HepG2 (cell line): ENCODE measurements at regions not wholly inside any gene's neighbourhood (a gene's known extent, or its start where the extent isn't known, plus 50 kb on each side); places are given as distances from the start of the nearest gene placed in this dataset.
A peak's percentile ranks its signal among the peaks of the same experiment; 100 is the strongest.

ENCODE experiments used
- ATAC-seq: fragments of 200-7000 bp; cut with Tn5 transposase; 3 replicates; pipeline ENCODE4 v1.9.1; 2020; ENCODE audit warnings: mild to moderate bottlenecking, moderate library complexity
- BruUV-seq: library from RNA; stranded (reverse); fragments of 400-500 nt; replicated peaks from 2 replicates; lab custom pipeline; 2021; lab: Mats Ljungman, UMichigan
- CTCF ChIA-PET: fragments of 300-600 bp; formaldehyde crosslinking; extraction: SDS; loops from one replicate; lab custom pipeline; 2021; ENCODE audit warnings: low total read pairs, inconsistent platforms, low intra/inter-chr PET ratio; lab: Yijun Ruan, JAX
- POLR2A ChIA-PET: fragments of 350-600 bp; sonication (Branson Sonifier 250); formaldehyde crosslinking; loops from one replicate; lab custom pipeline; 2020; ENCODE audit warnings: antibody characterized with exemption, inconsistent platforms; lab: Yijun Ruan, JAX
- DNase-seq: peaks from one replicate; pipeline ENCODE4 v3.0.0-alpha.2; 2015; ENCODE audit warnings: low spot score
- FAIRE-seq: peaks from 3 replicates; lab custom pipeline; 2011; peaks lifted over from hg19 to GRCh38; lab: Jason Lieb, UNC
- H2AFZ ChIP-seq: one replicate; pipeline ENCODE4 v1.6.1; 2011; ENCODE audit warnings: low read length, inconsistent platforms
- H3K27ac ChIP-seq: fragments of 300-600 bp; 3 replicates; pipeline ENCODE4 v1.8.0; 2011; ENCODE audit warnings: mixed run types, mild to moderate bottlenecking, mixed read lengths, low read length, inconsistent platforms; ENCODE audit not compliant: insufficient read depth; ENCODE audit errors: extremely low read length
- H3K27me3 ChIP-seq, 2 experiments: fragments of 200-600 bp in 1 of 2; 2 replicates in 1 of 2; 3 replicates in 1 of 2; pipeline versions ENCODE4 v1.6.0 to v1.8.0; 2011; ENCODE audit warnings: low read length in 2 of 2, mild to moderate bottlenecking in 2 of 2, moderate library complexity in 2 of 2, inconsistent platforms in 1 of 2; ENCODE audit not compliant: insufficient read depth in 2 of 2, control insufficient read depth in 1 of 2
- H3K36me3 ChIP-seq, 2 experiments: fragments of 200-600 bp in 1 of 2; replicated peaks in 1 of 2; 2 replicates in 1 of 2; 3 replicates in 1 of 2; pipeline versions ENCODE4 v1.5.1 to v1.8.0; 2011; ENCODE audit warnings: low read length in 2 of 2, inconsistent platforms in 1 of 2; ENCODE audit not compliant: insufficient read depth in 2 of 2, control insufficient read depth in 1 of 2
- H3K4me1 ChIP-seq: 2 replicates; pipeline ENCODE4 v1.5.1; 2012; ENCODE audit warnings: low read length, inconsistent platforms; ENCODE audit not compliant: insufficient read depth
- H3K4me2 ChIP-seq: 2 replicates; pipeline ENCODE4 v1.6.0; 2011; ENCODE audit warnings: low read depth, low read length, inconsistent platforms
- H3K4me3 ChIP-seq, 3 experiments: fragments of 200-600 bp in 1 of 3; sonication (generic), shearing (Covaris generic) in 1 of 3; replicated peaks in 1 of 3; 2 replicates each; pipeline ENCODE4 v1.5.1; 2011 to 2016; ENCODE audit warnings: low read length in 3 of 3, inconsistent platforms in 2 of 3, low read depth in 2 of 3, mild to moderate bottlenecking in 2 of 3, control low read depth in 1 of 3, mixed read lengths in 1 of 3; ENCODE audit not compliant: insufficient read depth in 1 of 3
- H3K79me2 ChIP-seq: one replicate; pipeline ENCODE4 v1.6.1; 2011; ENCODE audit warnings: low read length, inconsistent platforms; ENCODE audit not compliant: insufficient read depth
- H3K9ac ChIP-seq: 2 replicates; pipeline ENCODE4 v1.6.0; 2011; ENCODE audit warnings: mild to moderate bottlenecking, low read depth, low read length, inconsistent platforms; ENCODE audit not compliant: insufficient read depth
- H3K9me3 ChIP-seq: 2 replicates; pipeline ENCODE4 v1.5.1; 2012; ENCODE audit warnings: mild to moderate bottlenecking, low read length
- H4K20me1 ChIP-seq: 2 replicates; pipeline ENCODE4 v1.6.0; 2011; ENCODE audit warnings: inconsistent platforms, mild to moderate bottlenecking, low read length, moderate library complexity; ENCODE audit not compliant: insufficient read depth
- GLI4 ChIP-seq: sonication (generic); formaldehyde crosslinking; IDR thresholded peaks from 2 replicates; pipeline ENCODE4 v1.5.1; 2020; ENCODE audit warnings: missing genetic modification reagents, mild to moderate bottlenecking, moderate library complexity, borderline replicate concordance
- HNRNPK ChIP-seq: fragments of 200-400 bp; formaldehyde crosslinking; IDR thresholded peaks from 2 replicates; pipeline ENCODE4 v1.6.1; 2018; ENCODE audit warnings: low read length, low read depth, moderate library complexity, mild to moderate bottlenecking; ENCODE audit not compliant: poor library complexity, severe bottlenecking
- KLF9 ChIP-seq: IDR thresholded peaks from 2 replicates; pipeline ENCODE4 v1.6.1; 2016; ENCODE audit warnings: low read depth
- NONO ChIP-seq, 2 experiments: fragments of 450-650 bp in 1 of 2; sonication (generic) in 1 of 2; formaldehyde crosslinking in 1 of 2; IDR thresholded peaks in 1 of 2; conservative IDR thresholded peaks in 1 of 2; 2 replicates each; pipeline versions ENCODE4 v1.6.1 to v1.8.0; 2017 to 2022; ENCODE audit warnings: mild to moderate bottlenecking in 1 of 2, missing genetic modification reagents in 1 of 2, moderate library complexity in 1 of 2
- NPAS2 ChIP-seq: sonication (generic); formaldehyde crosslinking; IDR thresholded peaks from 2 replicates; pipeline ENCODE4 v1.8.0; 2022; ENCODE audit warnings: mild to moderate bottlenecking, missing genetic modification reagents, borderline replicate concordance
- PHF5A ChIP-seq: IDR thresholded peaks from one replicate; pipeline ENCODE4 v1.6.1; 2018; ENCODE audit warnings: low read depth, missing genetic modification reagents; ENCODE audit not compliant: unreplicated experiment
- RELA ChIP-seq: sonication (generic); formaldehyde crosslinking; IDR thresholded peaks from 2 replicates; pipeline ENCODE4 v1.4.0; 2020; ENCODE audit warnings: missing genetic modification reagents
- XBP1 ChIP-seq: sonication (generic); formaldehyde crosslinking; IDR thresholded peaks from 2 replicates; pipeline ENCODE4 v1.5.0; 2020; ENCODE audit warnings: missing genetic modification reagents
- ZNF10 ChIP-seq: sonication (generic); formaldehyde crosslinking; IDR thresholded peaks from 2 replicates; pipeline ENCODE4 v1.4.0; 2020; ENCODE audit warnings: mild to moderate bottlenecking, low read depth, missing genetic modification reagents, borderline replicate concordance
- ZNF224 ChIP-seq: sonication (generic); formaldehyde crosslinking; IDR thresholded peaks from 2 replicates; pipeline ENCODE4 v1.5.0; 2020; ENCODE audit warnings: mild to moderate bottlenecking, missing genetic modification reagents
- ZNF225 ChIP-seq: sonication (generic); formaldehyde crosslinking; IDR thresholded peaks from 2 replicates; pipeline ENCODE4 v1.4.0; 2020; ENCODE audit warnings: mild to moderate bottlenecking, missing genetic modification reagents
- ZNF577 ChIP-seq: sonication (generic); formaldehyde crosslinking; IDR thresholded peaks from 2 replicates; pipeline ENCODE4 v1.4.0; 2020; ENCODE audit warnings: mild to moderate bottlenecking, low read depth, missing genetic modification reagents, borderline replicate concordance
- ZNF83 ChIP-seq: sonication (generic); formaldehyde crosslinking; IDR thresholded peaks from 2 replicates; pipeline ENCODE4 v1.4.0; 2020; ENCODE audit warnings: missing genetic modification reagents, mild to moderate bottlenecking, borderline replicate concordance
- ZSCAN9 ChIP-seq: IDR thresholded peaks from 2 replicates; pipeline ENCODE4 v1.6.1; 2016; ENCODE audit warnings: borderline replicate concordance
- WGBS: methylation state at CpG from one replicate; pipeline ENCODE4 v1.1.6; 2017; ENCODE audit warnings: low lambda C conversion rate; 5-methylcytosine and 5-hydroxymethylcytosine counted together
- in situ Hi-C: cut with HindIII; loops from 2 replicates; pipeline ENCODE4 v1.10.0; 2017; ENCODE audit warnings: low pct_unique_long_range_greater_than_20kb; ENCODE audit not compliant: extremely low pct_ligation_motif_present
- intact Hi-C: fragments of 100-400 bp; cut with micrococcal nuclease; formaldehyde crosslinking; loops from one replicate; pipeline ENCODE4 v1.10.0; 2022; ENCODE audit not compliant: unreplicated experiment
- TF ChIP-seq, protein P1 (sequence below): sonication (generic); formaldehyde crosslinking; IDR thresholded peaks from 2 replicates; pipeline ENCODE4 v1.5.0; 2020; ENCODE audit warnings: missing genetic modification reagents
- TF ChIP-seq, protein P2 (sequence below): IDR thresholded peaks from 2 replicates; pipeline ENCODE4 v1.6.1; 2012; ENCODE audit warnings: low read depth, low read length, improper control_type of control experiment

DNA sequence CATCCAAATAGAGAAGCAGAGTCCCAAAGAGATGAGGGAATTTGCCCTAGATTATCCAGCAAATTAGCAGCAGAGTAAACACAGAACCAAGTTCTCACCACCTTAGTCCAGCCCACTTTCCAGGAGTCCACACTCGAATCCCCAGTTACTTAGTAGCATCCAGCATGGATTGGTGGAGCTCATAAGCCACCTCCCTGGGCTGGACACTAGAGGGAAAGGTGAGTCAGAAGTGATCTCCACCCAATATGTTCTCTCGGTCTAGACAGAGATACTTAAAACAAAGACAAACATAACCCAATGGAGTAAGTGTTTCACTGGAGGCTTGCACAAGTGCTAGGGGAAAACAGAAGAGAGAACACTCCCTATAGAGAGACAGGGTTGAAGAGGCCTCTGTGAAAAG, 105.1 kb upstream of the CPEB2 start (continued):
- TF ChIP-seq ZNF224 (CRISPR knock-in tag) = no peak
- TF ChIP-seq ZNF10 = no peak
- no peak for TF ChIP-seq ZNF577 (CRISPR knock-in tag)

DNA sequence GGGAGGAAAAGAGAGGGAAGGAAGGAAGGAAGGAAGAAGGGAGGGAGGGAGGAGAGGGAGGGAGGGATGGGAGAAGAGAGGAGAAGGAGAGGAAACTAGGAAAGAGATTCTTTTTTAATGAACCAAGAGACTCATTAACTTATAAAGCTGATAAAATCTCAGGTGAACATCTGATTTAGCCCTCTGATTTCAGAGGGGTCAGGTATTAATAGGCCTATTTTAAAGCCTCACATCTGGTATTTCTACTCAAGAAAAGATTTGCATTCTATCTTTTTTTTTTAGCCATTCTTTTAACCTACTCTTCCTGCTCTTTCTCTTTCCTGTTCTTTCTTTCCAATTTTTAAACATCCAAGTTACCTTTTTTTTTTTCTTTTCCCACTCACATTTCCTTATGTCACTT, 103.3 kb upstream of the CPEB2 start:
- Histone ChIP-seq H3K27ac (no peak overlapping the region), H3K27me3 (no peaks in the 10 kb centered on the region), H3K4me3 (no peak overlapping the region), H3K36me3 (no peaks in the 10 kb centered on the region), H3K4me1 (no peaks in the 10 kb centered on the region), H3K9me3 (no peaks in the 10 kb centered on the region), H4K20me1 (no peaks in the 10 kb centered on the region), H3K79me2 (no peaks in the 10 kb centered on the region), H2AFZ (no peak overlapping the region), H3K9ac (no peak overlapping the region), H3K4me2 (no peak overlapping the region)
- FAIRE-seq (no peak), DNase-seq (no peak), ATAC-seq (no peak)
- no peak for TF ChIP-seq ZNF83 (CRISPR knock-in tag)
- TF ChIP-seq HNRNPK = peak; percentile 70
- intact Hi-C loops = no loop called here
- CTCF ChIA-PET = no interaction called here
- no TSS peak for BruUV-seq
- in situ Hi-C loops = no loop called here
- POLR2A ChIA-PET = no interaction called here

DNA sequence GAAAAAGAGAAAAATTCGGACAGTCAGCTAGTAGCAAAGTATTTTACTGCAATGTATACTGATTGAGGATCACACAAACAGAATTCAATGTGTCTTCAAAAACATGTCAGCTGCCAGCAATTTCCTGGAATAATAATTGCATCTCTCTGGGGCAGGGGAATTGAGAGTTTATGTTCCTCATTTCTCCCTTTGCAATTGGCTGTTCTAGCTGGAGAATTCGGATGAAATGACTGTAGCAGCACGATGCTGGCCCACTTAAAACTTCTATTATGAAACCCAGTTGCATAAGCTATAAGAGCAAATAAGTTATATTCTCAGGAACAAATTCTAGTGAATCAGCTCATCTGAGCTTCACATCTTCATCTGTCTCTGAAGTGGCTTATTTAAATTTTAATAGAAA, 99.9 kb upstream of the CPEB2 start:
- Histone ChIP-seq H4K20me1 (no peaks in the 10 kb centered on the region), H3K4me2 (no peak overlapping the region), H2AFZ (no peak overlapping the region), H3K9me3 (no peaks in the 10 kb centered on the region), H3K27me3 (no peaks in the 10 kb centered on the region), H3K27ac (no peak overlapping the region), H3K36me3 (no peaks in the 10 kb centered on the region), H3K4me3 (no peak overlapping the region), H3K9ac (no peak overlapping the region), H3K79me2 (no peaks in the 10 kb centered on the region), H3K4me1 (no peaks in the 10 kb centered on the region)
- in situ Hi-C loops = no loop called here
- no TSS peak for BruUV-seq
- no peak for DNase-seq
- ChIA-PET CTCF (no interaction called here), POLR2A (no interaction called here)
- intact Hi-C loops = no loop called here
- WGBS = 2% methylated on average over 3 of the region's 3 CpGs
- TF ChIP-seq KLF9 (CRISPR knock-in tag) (no peak), ZNF10 (no peak), GLI4 (CRISPR knock-in tag) (no peak), RELA (CRISPR knock-in tag) (no peak), XBP1 (CRISPR knock-in tag) (no peak), NPAS2 (CRISPR knock-in tag) (no peak), PHF5A (no peak), ZSCAN9 (CRISPR knock-in tag) (no peak), NONO (IDR thresholded peaks at IDR 0.05) (no peak), NONO (CRISPR knock-in tag; conservative IDR thresholded peaks at IDR 0.05) (no peak), ZNF225 (CRISPR knock-in tag) (no peak)
- TF ChIP-seq, protein P1, sequence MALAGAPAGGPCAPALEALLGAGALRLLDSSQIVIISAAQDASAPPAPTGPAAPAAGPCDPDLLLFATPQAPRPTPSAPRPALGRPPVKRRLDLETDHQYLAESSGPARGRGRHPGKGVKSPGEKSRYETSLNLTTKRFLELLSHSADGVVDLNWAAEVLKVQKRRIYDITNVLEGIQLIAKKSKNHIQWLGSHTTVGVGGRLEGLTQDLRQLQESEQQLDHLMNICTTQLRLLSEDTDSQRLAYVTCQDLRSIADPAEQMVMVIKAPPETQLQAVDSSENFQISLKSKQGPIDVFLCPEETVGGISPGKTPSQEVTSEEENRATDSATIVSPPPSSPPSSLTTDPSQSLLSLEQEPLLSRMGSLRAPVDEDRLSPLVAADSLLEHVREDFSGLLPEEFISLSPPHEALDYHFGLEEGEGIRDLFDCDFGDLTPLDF (CRISPR knock-in tag) = no peak
- TF ChIP-seq, protein P2, sequence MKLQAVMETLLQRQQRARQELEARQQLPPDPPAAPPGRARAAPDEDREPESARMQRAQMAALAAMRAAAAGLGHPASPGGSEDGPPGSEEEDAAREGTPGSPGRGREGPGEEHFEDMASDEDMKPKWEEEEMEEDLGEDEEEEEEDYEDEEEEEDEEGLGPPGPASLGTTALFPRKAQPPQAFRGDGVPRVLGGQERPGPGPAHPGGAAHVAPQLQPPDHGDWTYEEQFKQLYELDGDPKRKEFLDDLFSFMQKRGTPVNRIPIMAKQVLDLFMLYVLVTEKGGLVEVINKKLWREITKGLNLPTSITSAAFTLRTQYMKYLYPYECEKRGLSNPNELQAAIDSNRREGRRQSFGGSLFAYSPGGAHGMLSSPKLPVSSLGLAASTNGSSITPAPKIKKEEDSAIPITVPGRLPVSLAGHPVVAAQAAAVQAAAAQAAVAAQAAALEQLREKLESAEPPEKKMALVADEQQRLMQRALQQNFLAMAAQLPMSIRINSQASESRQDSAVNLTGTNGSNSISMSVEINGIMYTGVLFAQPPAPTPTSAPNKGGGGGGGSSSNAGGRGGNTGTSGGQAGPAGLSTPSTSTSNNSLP = no peak
- ATAC-seq = no peak
- FAIRE-seq = no peak
